PFSK-1 (cell line): ENCODE measurements at regions not wholly inside any gene's neighbourhood (a gene's known extent, or its start where the extent isn't known, plus 50 kb on each side); places are given as distances from the start of the nearest gene placed in this dataset.

Source experiments
- POLR2AphosphoS5 ChIP-seq: IDR thresholded peaks from 2 replicates; pipeline ENCODE4 v1.6.1; 2012; ENCODE audit warnings: low read depth, mild to moderate bottlenecking, control low read depth, low read length, moderate library complexity
- TAF1 ChIP-seq: IDR thresholded peaks from 2 replicates; pipeline ENCODE4 v1.6.1; 2012; ENCODE audit warnings: low read length, control low read depth, borderline replicate concordance; ENCODE audit not compliant: insufficient read depth
- TF ChIP-seq, protein P1 (sequence below), 2 experiments: IDR thresholded peaks; 2 replicates each; pipeline versions ENCODE4 v1.6.1 to v1.8.0; 2011 to 2012; ENCODE audit warnings: low read depth in 2 of 2, low read length in 2 of 2, control low read depth in 1 of 2, inconsistent platforms in 1 of 2, mild to moderate bottlenecking in 1 of 2, moderate library complexity in 1 of 2; ENCODE audit not compliant: insufficient read depth in 1 of 2

DNA sequence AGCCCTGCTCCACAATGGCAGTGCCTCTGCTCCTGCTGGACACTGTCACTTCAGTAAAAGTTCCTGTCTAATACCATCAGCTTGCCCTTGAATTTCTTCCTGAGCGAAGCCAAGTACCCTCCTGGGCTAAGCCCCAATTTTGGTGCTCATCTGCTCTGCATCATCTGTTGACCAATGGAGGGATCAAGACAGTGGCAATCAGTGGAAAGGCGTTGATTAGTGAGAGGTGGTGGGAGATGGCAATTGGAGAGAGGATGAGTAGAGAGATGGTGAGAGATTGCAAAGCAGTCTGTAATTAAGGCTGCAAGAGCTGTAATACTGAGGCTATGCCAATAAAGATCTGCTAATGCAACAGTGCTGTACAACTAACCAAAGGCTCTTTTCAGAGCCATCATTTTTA lies 299.4 kb upstream of the CDH2 start:
- no peak for TF ChIP-seq POLR2AphosphoS5
- TF ChIP-seq TAF1 = no peak
- TF ChIP-seq, protein P1, sequence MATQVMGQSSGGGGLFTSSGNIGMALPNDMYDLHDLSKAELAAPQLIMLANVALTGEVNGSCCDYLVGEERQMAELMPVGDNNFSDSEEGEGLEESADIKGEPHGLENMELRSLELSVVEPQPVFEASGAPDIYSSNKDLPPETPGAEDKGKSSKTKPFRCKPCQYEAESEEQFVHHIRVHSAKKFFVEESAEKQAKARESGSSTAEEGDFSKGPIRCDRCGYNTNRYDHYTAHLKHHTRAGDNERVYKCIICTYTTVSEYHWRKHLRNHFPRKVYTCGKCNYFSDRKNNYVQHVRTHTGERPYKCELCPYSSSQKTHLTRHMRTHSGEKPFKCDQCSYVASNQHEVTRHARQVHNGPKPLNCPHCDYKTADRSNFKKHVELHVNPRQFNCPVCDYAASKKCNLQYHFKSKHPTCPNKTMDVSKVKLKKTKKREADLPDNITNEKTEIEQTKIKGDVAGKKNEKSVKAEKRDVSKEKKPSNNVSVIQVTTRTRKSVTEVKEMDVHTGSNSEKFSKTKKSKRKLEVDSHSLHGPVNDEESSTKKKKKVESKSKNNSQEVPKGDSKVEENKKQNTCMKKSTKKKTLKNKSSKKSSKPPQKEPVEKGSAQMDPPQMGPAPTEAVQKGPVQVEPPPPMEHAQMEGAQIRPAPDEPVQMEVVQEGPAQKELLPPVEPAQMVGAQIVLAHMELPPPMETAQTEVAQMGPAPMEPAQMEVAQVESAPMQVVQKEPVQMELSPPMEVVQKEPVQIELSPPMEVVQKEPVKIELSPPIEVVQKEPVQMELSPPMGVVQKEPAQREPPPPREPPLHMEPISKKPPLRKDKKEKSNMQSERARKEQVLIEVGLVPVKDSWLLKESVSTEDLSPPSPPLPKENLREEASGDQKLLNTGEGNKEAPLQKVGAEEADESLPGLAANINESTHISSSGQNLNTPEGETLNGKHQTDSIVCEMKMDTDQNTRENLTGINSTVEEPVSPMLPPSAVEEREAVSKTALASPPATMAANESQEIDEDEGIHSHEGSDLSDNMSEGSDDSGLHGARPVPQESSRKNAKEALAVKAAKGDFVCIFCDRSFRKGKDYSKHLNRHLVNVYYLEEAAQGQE (IDR thresholded peaks at IDR 0.05; ENCODE audit: insufficient read depth in 1 of 2, low read depth in 2 of 2, low read length in 2 of 2) = no peak
